ENCODE measurements at regions not wholly inside any gene's neighbourhood (a gene's known extent, or its start where the extent isn't known, plus 50 kb on each side); places are given as distances from the start of the nearest gene placed in this dataset.

DNA sequence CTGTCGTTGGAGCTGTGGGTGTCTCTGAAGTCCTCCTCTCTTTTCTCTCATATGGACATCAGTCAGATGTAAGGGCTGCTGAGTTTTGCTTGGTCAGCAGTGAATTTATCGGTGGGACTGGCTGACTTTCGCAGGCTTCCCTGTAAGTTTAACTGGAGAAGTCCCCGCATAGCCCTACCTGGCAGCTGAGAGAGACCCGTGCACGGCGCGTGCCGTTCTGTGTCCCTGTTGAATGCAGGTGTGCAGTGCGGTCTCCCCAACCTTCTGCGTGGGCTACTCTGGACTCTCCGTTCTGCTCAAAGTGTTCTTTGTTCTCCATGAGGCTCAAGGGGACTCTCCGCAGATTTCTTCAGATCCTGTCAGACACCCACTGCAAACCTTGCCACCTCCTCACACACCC, 252.9 kb downstream of the COL4A1 start:
- Histone ChIP-seq H2BK5ac (ENCODE audit: insufficient read length, low read length) (no peak overlapping the region), H3K4me2 (ENCODE audit: insufficient read depth, insufficient read length, low read length) (no peak overlapping the region), H2BK15ac (ENCODE audit: low read depth, low read length) (no peak overlapping the region), H3K9me3 (ENCODE audit: control insufficient read depth, low read depth, low read length) (no peaks in the 10 kb centered on the region), H4K20me1 (ENCODE audit: control insufficient read depth, insufficient read depth, insufficient read length) (no peaks in the 10 kb centered on the region), H2BK120ac (ENCODE audit: low read depth, low read length, poor library complexity, severe bottlenecking) (no peak overlapping the region), H3K23ac (ENCODE audit: insufficient read length, low read depth, low read length) (no peak overlapping the region), H3T11ph (ENCODE audit: low read length) (no peak overlapping the region), H3K4me1 (ENCODE audit: insufficient read depth, low read length) (no peaks in the 10 kb centered on the region), H4K91ac (ENCODE audit: insufficient read length, low read depth, low read length) (no peak overlapping the region), H2BK20ac (ENCODE audit: low read depth, low read length, poor library complexity, severe bottlenecking) (no peak overlapping the region), H3K23me2 (ENCODE audit: insufficient read length, low read depth, low read length, poor library complexity, severe bottlenecking) (no peaks in the 10 kb centered on the region), H3K9ac (ENCODE audit: extremely low read depth, insufficient read length, low read length) (no peak overlapping the region), H3K18ac (ENCODE audit: insufficient read length, low read depth, low read length) (no peak overlapping the region), H3K27ac (ENCODE audit: insufficient read length, low read depth, low read length) (no peak overlapping the region), H3K14ac (ENCODE audit: insufficient read depth, low read length) (no peak overlapping the region; the same call in 1 of the 2 replicates), H4K5ac (ENCODE audit: insufficient read length, low read depth, low read length) (no peak overlapping the region), H3K79me1 (ENCODE audit: insufficient read depth, low read depth, low read length, poor library complexity, severe bottlenecking) (no peaks in the 10 kb centered on the region), H2AFZ (ENCODE audit: low read length) (no peak overlapping the region), H3K56ac (ENCODE audit: insufficient read length, low read depth, low read length) (no peak overlapping the region), H2BK12ac (ENCODE audit: insufficient read length, low read depth, low read length) (no peak overlapping the region), H2AK5ac (ENCODE audit: insufficient read length, low read length) (no peak overlapping the region), H3K27me3 (ENCODE audit: insufficient read depth, low read length) (no peaks in the 10 kb centered on the region), H3K79me2 (ENCODE audit: insufficient read depth, low read length) (no peaks in the 10 kb centered on the region), H4K8ac (replicated peaks; ENCODE audit: insufficient read length, low read depth, low read length) (no peak overlapping the region), H3K4ac (ENCODE audit: low read depth, low read length) (no peak overlapping the region)
- WGBS (ENCODE audit: extremely low coverage, insufficient read length, low lambda C conversion rate): no CpG with 5 or more reads among the region's 13 CpGs
- Mint-ChIP-seq H3K36me3 (ENCODE audit: insufficient read depth in 1 of 3, low read depth in 3 of 3) (no peaks in the 10 kb centered on the region), H3K4me3 (no peak overlapping the region), H3K9me3 (no peaks in the 10 kb centered on the region), H3K27me3 (ENCODE audit: low read depth) (peaks cover 12% of the 10 kb centered on the region; the same call in 1 of the 2 replicates), H3K27ac (no peak overlapping the region; a peak in 1 of 7 replicates), H3K4me1 (peaks cover 6 to 9% of the 10 kb centered on the region in 2 experiments)
- DNase-seq: no peak
- TF ChIP-seq, protein P1, sequence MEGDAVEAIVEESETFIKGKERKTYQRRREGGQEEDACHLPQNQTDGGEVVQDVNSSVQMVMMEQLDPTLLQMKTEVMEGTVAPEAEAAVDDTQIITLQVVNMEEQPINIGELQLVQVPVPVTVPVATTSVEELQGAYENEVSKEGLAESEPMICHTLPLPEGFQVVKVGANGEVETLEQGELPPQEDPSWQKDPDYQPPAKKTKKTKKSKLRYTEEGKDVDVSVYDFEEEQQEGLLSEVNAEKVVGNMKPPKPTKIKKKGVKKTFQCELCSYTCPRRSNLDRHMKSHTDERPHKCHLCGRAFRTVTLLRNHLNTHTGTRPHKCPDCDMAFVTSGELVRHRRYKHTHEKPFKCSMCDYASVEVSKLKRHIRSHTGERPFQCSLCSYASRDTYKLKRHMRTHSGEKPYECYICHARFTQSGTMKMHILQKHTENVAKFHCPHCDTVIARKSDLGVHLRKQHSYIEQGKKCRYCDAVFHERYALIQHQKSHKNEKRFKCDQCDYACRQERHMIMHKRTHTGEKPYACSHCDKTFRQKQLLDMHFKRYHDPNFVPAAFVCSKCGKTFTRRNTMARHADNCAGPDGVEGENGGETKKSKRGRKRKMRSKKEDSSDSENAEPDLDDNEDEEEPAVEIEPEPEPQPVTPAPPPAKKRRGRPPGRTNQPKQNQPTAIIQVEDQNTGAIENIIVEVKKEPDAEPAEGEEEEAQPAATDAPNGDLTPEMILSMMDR (conservative IDR thresholded peaks at IDR 0.05): no peak
